Astrocyte of the spinal cord (primary cell): ENCODE measurements at regions not wholly inside any gene's neighbourhood (a gene's known extent, or its start where the extent isn't known, plus 50 kb on each side); places are given as distances from the start of the nearest gene placed in this dataset.

ENCODE experiments used
- DNase-seq: peaks from one replicate; pipeline ENCODE4 v3.0.0; 2011; ENCODE audit warnings: low read depth, low spot score
- H3K4me3 ChIP-seq: 2 replicates; pipeline ENCODE4 v1.5.1; 2011; ENCODE audit warnings: low read depth, mild to moderate bottlenecking, low read length, moderate library complexity
- in situ Hi-C: cut with HindIII; loops from 2 replicates; pipeline ENCODE4 v1.10.0; 2017; ENCODE audit warnings: low sequenced_read_pairs
- TF ChIP-seq, protein P1 (sequence below): IDR thresholded peaks from 2 replicates; pipeline ENCODE4 v1.5.1; 2012; ENCODE audit warnings: low read depth, mild to moderate bottlenecking, low read length, inconsistent platforms

DNA sequence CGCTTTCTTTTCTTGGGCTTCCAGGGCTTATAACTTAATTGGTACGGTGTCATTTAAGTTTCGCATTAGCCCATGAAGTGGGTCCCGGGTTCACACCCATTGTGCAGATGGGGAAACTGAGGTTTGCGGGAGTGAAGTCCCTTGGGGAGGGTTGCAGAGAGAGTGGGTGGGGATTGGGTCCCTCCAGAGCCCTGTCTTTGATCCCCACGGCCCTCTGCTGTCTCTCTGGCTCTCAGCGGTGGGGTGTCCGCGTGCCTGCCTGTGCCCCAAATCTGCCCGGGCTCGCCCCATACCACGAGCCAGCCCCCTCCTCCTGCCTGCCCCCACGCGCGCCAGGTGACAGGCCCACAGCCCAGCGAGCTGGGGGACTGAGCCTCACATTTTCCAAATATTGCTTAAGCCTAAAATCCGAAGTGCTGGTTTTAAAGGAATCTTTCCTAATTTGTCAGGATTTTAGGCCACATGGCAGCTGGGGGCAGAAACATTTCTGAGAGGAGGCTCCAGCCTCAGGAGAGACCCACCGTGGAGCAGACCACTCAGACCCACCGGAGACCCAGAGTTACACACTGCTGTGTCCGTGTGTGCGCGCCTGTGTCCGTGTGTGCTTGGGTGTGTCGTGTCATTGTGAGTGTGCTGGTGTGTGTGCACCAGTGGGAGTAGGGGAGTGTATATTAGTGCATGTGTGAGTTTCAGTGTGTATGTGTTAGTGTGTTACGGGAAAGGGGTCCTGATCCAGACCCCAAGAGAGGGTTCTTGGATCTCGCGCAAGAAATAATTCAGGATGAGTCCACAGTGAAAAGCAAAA lies 159.5 kb upstream of the IER5L start:
- H3K4me3 ChIP-seq, result peak overlapping the region; percentile 20
- no peak for DNase-seq
- in situ Hi-C loops, result loop anchor here (10.0 kb wide), 1 partner anchor 63 kb away; no protein-coding TSS in a partner anchor
- TF ChIP-seq, protein P1, sequence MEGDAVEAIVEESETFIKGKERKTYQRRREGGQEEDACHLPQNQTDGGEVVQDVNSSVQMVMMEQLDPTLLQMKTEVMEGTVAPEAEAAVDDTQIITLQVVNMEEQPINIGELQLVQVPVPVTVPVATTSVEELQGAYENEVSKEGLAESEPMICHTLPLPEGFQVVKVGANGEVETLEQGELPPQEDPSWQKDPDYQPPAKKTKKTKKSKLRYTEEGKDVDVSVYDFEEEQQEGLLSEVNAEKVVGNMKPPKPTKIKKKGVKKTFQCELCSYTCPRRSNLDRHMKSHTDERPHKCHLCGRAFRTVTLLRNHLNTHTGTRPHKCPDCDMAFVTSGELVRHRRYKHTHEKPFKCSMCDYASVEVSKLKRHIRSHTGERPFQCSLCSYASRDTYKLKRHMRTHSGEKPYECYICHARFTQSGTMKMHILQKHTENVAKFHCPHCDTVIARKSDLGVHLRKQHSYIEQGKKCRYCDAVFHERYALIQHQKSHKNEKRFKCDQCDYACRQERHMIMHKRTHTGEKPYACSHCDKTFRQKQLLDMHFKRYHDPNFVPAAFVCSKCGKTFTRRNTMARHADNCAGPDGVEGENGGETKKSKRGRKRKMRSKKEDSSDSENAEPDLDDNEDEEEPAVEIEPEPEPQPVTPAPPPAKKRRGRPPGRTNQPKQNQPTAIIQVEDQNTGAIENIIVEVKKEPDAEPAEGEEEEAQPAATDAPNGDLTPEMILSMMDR, result no peak

DNA sequence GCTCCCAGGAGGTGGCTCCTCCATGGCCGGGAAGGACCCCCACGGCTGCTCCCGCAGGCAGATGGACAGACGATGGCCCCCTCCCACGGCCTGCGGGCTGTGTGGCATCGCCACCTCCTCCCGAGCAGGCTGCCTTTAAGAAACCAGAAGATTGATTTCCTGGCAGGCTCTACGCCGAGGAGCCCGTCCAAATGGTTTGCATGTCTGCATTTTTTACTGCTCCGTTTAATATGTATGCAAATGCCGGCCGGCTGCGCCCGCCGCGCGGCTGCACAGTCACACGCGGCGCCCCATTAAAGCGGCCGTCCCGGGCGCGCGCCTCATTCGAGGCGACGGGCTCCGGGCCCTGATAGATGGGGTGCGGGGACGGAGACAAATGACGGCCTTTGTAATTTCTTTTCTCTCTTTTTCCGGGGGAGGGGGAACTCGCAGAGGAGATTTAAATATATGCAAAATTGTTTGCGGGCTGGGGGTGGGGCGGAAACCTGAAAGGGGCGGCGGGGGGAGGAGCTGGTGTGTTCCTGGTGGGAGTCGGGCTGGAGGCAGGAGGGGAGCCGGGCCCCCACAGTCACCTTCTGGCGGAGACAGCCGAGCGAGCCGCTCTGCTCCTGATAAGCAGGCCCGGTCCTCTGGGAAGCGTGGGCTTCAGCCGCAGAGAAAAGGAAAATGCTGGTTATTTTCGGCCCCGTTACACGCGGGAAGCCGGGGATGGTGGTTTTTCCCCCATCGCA lies 158.7 kb upstream of the IER5L start:
- in situ Hi-C loops, result loop anchor here (10.0 kb wide), 1 partner anchor 62 kb away; no protein-coding TSS in a partner anchor
- peak overlapping the region; percentile 20 for H3K4me3 ChIP-seq
- peak; percentile 80 for DNase-seq
- TF ChIP-seq, protein P1, result no peak

DNA sequence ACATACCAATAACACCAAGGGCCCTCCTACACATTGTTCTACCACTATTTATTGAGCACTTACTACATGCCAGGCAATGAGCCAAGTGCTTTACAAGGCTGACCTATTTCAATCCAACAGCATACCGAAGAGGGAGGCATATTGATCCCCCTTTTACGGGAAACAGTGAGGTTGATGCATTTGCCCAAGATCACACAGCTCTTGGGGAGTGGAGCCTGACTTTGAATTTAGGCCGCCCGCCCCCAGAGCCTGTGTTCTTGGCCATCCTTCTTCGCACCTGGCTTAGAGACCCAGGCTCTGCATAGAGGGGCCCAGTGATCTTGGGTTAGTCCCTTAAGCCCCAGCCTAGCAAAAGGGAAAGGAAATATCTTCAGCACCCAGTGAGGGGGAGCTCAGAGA lies 158.1 kb upstream of the IER5L start:
- TF ChIP-seq, protein P1, result no peak
- peak; percentile 74 for DNase-seq
- in situ Hi-C loops, result loop anchor here (10.0 kb wide), 1 partner anchor 61 kb away; no protein-coding TSS in a partner anchor
- H3K4me3 ChIP-seq, result peak overlapping the region; percentile 1

DNA sequence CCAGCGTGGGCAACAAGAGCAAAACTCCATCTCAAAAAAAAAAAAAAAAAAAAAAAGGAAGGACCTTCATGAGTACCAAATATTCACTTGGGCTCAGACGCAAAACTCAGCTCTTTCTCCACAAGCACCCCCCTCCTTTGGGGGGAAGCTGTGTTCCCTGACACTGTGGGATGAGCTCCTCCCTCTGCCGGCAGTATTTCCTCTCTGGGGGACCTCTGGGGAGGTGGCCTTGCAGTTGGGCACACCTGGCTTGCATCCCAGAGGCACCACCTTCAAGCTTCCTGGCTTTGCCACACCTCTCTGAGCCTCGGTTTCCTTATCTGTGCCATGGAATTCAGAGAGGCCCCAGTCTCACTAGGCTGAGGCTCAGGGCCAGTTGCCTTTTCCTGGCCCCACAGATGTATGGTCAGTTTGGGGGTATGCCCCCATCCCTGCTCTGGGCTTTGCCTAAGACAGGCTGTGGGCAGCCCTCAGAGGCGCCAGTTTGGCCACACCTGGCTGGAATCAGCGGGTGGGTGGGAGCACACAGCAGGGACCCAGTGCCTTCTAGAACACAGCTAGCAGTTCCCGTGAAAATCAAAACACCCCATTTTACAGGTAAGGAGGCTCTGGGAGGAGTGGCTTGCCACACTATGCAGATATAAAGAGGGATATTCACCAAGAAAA lies 157.5 kb upstream of the IER5L start:
- in situ Hi-C loops, result loop anchor here (10.0 kb wide), 1 partner anchor 61 kb away; no protein-coding TSS in a partner anchor
- no peak overlapping the region for H3K4me3 ChIP-seq

DNA sequence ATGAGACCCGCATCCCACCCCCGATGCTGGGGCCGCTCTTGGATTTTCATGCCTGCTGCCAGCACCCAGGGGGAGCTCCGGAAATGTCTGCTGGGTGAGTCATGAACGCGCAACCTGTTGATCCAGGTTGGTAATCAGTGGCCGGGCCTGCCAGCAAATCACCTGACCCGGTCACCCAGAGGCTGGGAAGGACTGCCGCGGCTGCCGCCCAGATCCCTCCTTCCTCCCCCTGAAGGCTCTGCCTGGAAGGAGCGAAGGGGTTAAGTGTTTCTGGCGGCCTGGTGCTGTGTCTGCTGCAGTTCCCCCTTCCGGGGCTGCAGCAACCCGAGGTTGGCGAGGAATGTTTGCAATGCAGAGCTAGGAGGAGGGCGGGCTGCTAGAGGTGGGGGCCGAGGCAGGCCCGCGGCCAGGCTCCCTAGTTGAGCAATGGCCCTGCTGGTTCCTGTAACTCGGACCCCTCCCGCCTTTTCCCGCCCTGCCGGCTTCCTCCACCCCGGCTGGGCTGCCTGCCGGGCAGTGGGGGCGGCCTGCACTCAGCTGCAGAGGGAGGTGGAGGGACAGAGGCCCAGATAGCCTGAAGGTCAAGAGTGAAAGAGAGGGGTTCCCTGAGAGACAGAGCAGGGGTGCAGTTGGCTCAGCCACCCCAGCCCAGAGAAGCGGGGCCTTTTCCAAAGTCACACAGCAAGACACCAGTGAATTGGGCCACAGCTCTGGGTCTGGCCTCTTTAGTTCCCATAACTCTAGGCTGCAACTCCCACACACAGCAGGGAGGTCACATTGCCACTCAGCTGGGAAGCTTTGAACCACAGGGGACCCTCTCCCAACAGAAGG lies 156.3 kb upstream of the IER5L start:
- DNase-seq, result peak; percentile 98
- in situ Hi-C loops, result loop anchor here (10.0 kb wide), 1 partner anchor 60 kb away; no protein-coding TSS in a partner anchor
- H3K4me3 ChIP-seq, result no peak overlapping the region
- TF ChIP-seq, protein P1, result no peak

More for the DNA sequence above, 157.5 kb upstream of the IER5L start:
- TF ChIP-seq, protein P1, result no peak
- no peak for DNase-seq
